Choroid plexus epithelial cell (primary cell): ENCODE measurements at regions not wholly inside any gene's neighbourhood (a gene's known extent, or its start where the extent isn't known, plus 50 kb on each side); places are given as distances from the start of the nearest gene placed in this dataset.

Source experiments
- DNase-seq: peaks from one replicate; pipeline ENCODE4 v3.0.0-alpha.2; 2010; ENCODE audit warnings: low read depth
- H3K4me3 ChIP-seq: 2 replicates; pipeline ENCODE4 v1.5.1; 2011; ENCODE audit warnings: low read depth, mild to moderate bottlenecking, control low read depth, low read length, moderate library complexity
- TF ChIP-seq, protein P1 (sequence below): conservative IDR thresholded peaks from 2 replicates; pipeline ENCODE4 v1.5.1; 2011; ENCODE audit warnings: low read depth, mild to moderate bottlenecking, control low read depth, inconsistent platforms, low read length, moderate library complexity

DNA sequence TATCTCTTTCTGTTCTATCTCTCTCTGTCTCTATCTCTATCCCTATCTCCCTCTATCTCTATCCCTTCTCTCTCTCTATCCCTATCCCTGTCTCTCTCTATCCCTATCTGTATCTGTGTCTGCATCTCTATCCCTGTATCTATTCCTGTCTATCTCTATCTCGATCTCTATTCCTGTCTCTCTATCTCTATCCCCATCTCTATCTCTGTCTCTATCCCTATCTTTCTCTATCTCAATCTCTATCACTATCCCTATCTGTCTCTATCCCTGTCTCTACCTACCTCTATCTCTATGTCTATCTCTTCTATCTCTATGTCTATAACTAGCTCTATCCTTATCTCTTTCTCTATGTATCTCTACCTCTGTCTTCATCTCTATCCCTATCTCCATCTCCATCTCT, 141.4 kb upstream of the KCNJ6 start:
- TF ChIP-seq, protein P1, sequence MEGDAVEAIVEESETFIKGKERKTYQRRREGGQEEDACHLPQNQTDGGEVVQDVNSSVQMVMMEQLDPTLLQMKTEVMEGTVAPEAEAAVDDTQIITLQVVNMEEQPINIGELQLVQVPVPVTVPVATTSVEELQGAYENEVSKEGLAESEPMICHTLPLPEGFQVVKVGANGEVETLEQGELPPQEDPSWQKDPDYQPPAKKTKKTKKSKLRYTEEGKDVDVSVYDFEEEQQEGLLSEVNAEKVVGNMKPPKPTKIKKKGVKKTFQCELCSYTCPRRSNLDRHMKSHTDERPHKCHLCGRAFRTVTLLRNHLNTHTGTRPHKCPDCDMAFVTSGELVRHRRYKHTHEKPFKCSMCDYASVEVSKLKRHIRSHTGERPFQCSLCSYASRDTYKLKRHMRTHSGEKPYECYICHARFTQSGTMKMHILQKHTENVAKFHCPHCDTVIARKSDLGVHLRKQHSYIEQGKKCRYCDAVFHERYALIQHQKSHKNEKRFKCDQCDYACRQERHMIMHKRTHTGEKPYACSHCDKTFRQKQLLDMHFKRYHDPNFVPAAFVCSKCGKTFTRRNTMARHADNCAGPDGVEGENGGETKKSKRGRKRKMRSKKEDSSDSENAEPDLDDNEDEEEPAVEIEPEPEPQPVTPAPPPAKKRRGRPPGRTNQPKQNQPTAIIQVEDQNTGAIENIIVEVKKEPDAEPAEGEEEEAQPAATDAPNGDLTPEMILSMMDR = no peak
- no peak for DNase-seq
- no peak overlapping the region for H3K4me3 ChIP-seq

DNA sequence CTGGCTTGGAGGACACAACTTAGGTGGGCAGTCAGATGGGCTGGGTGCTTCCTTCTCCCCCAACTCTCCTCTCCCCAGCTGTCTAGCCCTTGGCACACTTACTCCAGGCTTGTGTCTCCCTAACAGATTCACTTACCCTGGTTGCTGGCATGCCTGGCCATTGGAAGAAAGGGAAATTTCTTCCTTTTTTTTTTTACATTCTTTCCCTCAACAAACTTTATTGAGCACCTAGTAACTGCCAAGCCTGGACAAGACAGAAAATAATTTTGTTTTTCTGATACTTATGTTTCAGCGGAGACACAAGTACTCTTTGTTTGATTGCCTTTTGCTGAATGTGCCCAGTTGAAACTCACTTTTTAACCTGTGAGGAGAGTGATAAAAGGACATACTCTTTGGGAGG, 144.3 kb upstream of the KCNJ6 start:
- no peak overlapping the region for H3K4me3 ChIP-seq
- TF ChIP-seq, protein P1 = no peak
- DNase-seq = no peak

GRCh38 chr21:38067086-38067739, 151.0 kb upstream of the KCNJ6 start:
- H3K4me3 ChIP-seq = no peak overlapping the region
- TF ChIP-seq, protein P1 = no peak
- no peak for DNase-seq

DNA sequence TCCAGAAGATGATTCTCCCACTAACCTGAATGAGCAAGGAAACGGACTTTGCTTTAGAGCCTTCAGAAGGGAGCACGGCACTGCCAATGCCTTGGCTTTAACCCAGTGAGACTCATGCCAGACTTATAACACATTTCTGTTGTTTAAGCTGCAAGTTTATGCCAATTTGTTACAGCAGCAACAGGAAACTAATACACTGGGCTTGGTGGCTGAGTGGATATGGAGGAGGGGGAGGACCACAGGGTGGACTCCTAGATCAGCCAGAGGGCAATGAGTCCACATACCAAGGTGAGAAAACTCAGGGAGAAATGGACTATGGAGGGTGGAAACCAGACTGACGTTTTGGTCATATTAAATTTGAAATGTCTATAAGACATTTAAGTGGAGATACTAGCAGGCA, 156.2 kb upstream of the KCNJ6 start:
- no peak for DNase-seq
- no peak overlapping the region for H3K4me3 ChIP-seq

GRCh38 chr21:38075833-38076587, 159.8 kb upstream of the KCNJ6 start:
- H3K4me3 ChIP-seq = no peak overlapping the region
- no peak for DNase-seq
- TF ChIP-seq, protein P1 = no peak

More for the DNA sequence above, 156.2 kb upstream of the KCNJ6 start:
- TF ChIP-seq, protein P1 = no peak

DNA sequence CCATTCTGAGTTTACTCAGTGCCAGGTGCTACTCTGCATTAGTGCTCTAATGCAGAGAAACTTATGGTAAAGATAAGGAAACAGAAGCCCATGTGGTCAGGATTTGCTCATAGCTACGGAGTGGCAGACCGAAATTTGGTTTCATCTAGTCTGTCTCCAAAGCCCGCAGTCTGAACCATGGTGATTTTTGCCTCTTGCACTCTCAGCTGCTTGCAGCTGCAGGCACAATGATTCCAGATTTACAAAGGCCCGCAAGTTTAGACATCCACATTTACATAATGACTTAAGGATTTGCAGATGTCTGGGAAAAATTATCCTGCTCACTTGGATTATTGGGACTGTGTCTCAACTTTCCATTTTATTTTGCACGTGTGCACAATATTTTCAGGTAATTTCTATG, 161.3 kb upstream of the KCNJ6 start:
- H3K4me3 ChIP-seq = no peak overlapping the region
- no peak for DNase-seq
- TF ChIP-seq, protein P1 = no peak

GRCh38 chr21:38080888-38081287, 164.6 kb upstream of the KCNJ6 start:
- no peak overlapping the region for H3K4me3 ChIP-seq
- no peak for DNase-seq
- TF ChIP-seq, protein P1 = no peak
